ENCODE measurements at regions not wholly inside any gene's neighbourhood (a gene's known extent, or its start where the extent isn't known, plus 50 kb on each side); places are given as distances from the start of the nearest gene placed in this dataset.

DNA sequence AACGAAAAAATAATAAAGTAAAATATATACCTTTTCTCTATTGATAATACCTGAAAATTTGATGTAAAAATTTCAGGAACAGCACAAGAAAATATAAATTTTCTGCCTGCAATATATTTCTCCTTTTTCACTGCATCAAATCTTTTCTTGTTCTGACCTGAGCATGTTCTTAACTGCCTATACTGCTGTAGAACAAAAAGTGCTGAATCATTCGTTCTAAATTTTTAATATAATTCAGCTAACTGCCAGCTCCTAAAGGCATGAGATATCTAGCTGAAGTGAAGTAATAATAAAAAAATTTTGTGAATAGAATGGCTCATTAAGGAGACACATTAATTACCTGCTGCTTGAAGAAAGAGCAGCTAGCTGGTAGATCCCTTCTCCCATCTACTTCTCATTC is 188.6 kb upstream of the FKBP1C start:
- TF ChIP-seq TBP (IDR thresholded peaks at IDR 0.05; ENCODE audit: low read depth, low read length): no peak
- no peak for TF ChIP-seq RXRA (IDR thresholded peaks at IDR 0.05; ENCODE audit: insufficient read depth, low read depth, low read length)
- TF ChIP-seq EZH2 (IDR thresholded peaks at IDR 0.05; ENCODE audit: low read depth, low read length, severe bottlenecking): no peak
- no peak for TF ChIP-seq SP1 (IDR thresholded peaks at IDR 0.05; ENCODE audit: low read depth, low read length)
- TF ChIP-seq, protein P1, sequence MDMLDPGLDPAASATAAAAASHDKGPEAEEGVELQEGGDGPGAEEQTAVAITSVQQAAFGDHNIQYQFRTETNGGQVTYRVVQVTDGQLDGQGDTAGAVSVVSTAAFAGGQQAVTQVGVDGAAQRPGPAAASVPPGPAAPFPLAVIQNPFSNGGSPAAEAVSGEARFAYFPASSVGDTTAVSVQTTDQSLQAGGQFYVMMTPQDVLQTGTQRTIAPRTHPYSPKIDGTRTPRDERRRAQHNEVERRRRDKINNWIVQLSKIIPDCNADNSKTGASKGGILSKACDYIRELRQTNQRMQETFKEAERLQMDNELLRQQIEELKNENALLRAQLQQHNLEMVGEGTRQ (IDR thresholded peaks at IDR 0.05; ENCODE audit: low read length): no peak
- TF ChIP-seq ATF3 (IDR thresholded peaks at IDR 0.05; ENCODE audit: insufficient read depth, low read depth, low read length): no peak
- TF ChIP-seq POLR2AphosphoS5 (IDR thresholded peaks at IDR 0.05; ENCODE audit: low read depth, low read length): no peak
- no peak for TF ChIP-seq SAP30 (IDR thresholded peaks at IDR 0.05; ENCODE audit: insufficient read depth, insufficient replicate concordance, low read length)
